Activated CD4-positive, alpha-beta T cell treated with anti-CD3 and anti-CD28 coated beads for 36 hours (primary cell): ENCODE measurements at regions not wholly inside any gene's neighbourhood (a gene's known extent, or its start where the extent isn't known, plus 50 kb on each side); places are given as distances from the start of the nearest gene placed in this dataset.

Source experiments
- ATAC-seq: fragments of 200-7000 bp; cut with Tn5 transposase; one replicate; pipeline ENCODE4 v1.10.0; 2021; ENCODE audit warnings: mild to moderate bottlenecking, moderate library complexity
- CTCF ChIA-PET: fragments of 350-600 bp; sonication (Branson Sonifier 250); formaldehyde crosslinking; loops from one replicate; lab custom pipeline; 2021; ENCODE audit warnings: antibody characterized with exemption; lab: Charles Lee
- POLR2A ChIA-PET: fragments of 350-600 bp; sonication (Branson Sonifier 250); formaldehyde crosslinking; loops from one replicate; lab custom pipeline; 2021; ENCODE audit warnings: antibody characterized with exemption, inconsistent platforms; lab: Charles Lee
- DNase-seq: peaks from one replicate; pipeline ENCODE4 v3.0.0-alpha.2; 2020
- H3K27ac Mint-ChIP-seq: one replicate; pipeline ENCODE4 v1.8.0; 2021; ENCODE audit warnings: mixed read lengths
- H3K27me3 Mint-ChIP-seq: one replicate; pipeline ENCODE4 v1.8.0; 2021; ENCODE audit warnings: mixed read lengths
- H3K36me3 Mint-ChIP-seq: one replicate; pipeline ENCODE4 v1.8.0; 2021; ENCODE audit warnings: low read depth, mixed read lengths
- H3K4me1 Mint-ChIP-seq: one replicate; pipeline ENCODE4 v1.8.0; 2021; ENCODE audit warnings: mixed read lengths
- H3K4me3 Mint-ChIP-seq: one replicate; pipeline ENCODE4 v1.8.0; 2021; ENCODE audit warnings: mild to moderate bottlenecking, moderate library complexity, mixed read lengths
- H3K9me3 Mint-ChIP-seq: one replicate; pipeline ENCODE4 v1.8.0; 2021; ENCODE audit warnings: low read depth, mixed read lengths
- intact Hi-C, 2 experiments: fragments of 100-400 bp; cut with DNase I in 1 of 2; cut with micrococcal nuclease in 1 of 2; formaldehyde crosslinking; loops; one replicate each; pipeline versions ENCODE4 v1.14.2 to v1.15.1; 2022 to 2024; cut with DNase I, micrococcal nuclease

- Mint-ChIP-seq H3K4me1 (no peaks in the 10 kb centered on the region), H3K9me3 (no peaks in the 10 kb centered on the region), H3K27me3 (peaks cover 2% of the 10 kb centered on the region), H3K36me3 (no peaks in the 10 kb centered on the region), H3K4me3 (no peak overlapping the region), H3K27ac (no peak overlapping the region)
- ChIA-PET CTCF (no interaction called here), POLR2A (interaction anchor here (0.6 kb wide), 1 partner anchor 91 kb away, joined by 3 read pairs; no protein-coding TSS in a partner anchor)
- no peak for DNase-seq
- intact Hi-C loops = no loop called here
- ATAC-seq = no peak
Measured at GRCh38 chr10:125217990-125218675, 57.8 kb upstream of the CTBP2 start.

DNA sequence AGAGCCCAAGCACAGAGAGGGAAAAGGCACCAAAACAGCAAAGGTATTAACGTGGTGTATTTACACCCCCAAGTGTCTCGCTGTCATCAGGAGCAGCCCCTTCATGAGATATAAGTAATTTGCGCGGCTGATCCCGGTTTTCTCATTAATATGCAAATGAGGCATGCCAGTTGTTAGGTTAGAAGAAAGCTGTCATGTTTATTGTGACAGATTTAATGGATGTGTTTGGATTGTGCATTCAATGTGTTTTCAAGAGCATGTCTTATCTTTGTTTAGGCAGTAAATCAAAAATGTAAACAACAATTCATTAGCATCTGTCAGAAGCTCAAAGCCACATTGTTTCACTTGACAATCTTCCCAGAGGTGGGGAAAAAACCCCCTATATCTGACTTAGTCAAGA lies 56.5 kb upstream of the CTBP2 start:
- no peak for ATAC-seq
- CTCF ChIA-PET = no interaction called here
- no peaks in the 10 kb centered on the region for H3K36me3 Mint-ChIP-seq
- no peaks in the 10 kb centered on the region for H3K9me3 Mint-ChIP-seq
- H3K27ac Mint-ChIP-seq = no peak overlapping the region
- H3K4me1 Mint-ChIP-seq = no peaks in the 10 kb centered on the region
- no peak overlapping the region for H3K4me3 Mint-ChIP-seq
- POLR2A ChIA-PET = no interaction called here
- no peak for DNase-seq
- peaks cover 2% of the 10 kb centered on the region for H3K27me3 Mint-ChIP-seq
- intact Hi-C loops = no loop called here

DNA sequence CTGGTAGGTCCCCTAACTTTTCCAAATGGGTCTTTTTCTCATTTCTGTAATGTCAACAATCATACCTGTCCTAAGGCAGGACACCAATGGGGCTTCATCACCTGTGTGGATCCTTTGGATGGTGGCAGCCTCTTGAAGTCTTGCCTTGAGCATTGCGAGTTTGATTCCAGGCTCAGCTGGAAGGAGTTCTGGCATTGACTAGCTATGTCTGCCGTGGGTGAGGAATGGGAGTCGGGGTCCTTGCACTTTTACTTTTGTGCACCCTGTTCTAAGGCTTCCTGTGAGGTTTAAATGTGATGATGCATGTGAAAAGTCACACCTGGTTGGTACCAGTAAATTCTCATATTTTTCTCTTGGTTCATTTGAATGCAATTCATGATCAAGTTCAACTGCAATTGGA lies 55.9 kb upstream of the CTBP2 start:
- H3K9me3 Mint-ChIP-seq = peaks cover 1% of the 10 kb centered on the region

GRCh38 chr10:125214283-125214570 lies 53.9 kb upstream of the CTBP2 start:
- Mint-ChIP-seq H3K9me3 (peaks cover 4% of the 10 kb centered on the region), H3K36me3 (no peaks in the 10 kb centered on the region), H3K4me1 (no peaks in the 10 kb centered on the region), H3K4me3 (no peak overlapping the region), H3K27me3 (peaks cover 2% of the 10 kb centered on the region), H3K27ac (no peak overlapping the region)
- intact Hi-C loops = no loop called here
- CTCF ChIA-PET = no interaction called here
- DNase-seq (no peak), ATAC-seq (no peak)
- POLR2A ChIA-PET = no interaction called here

More for the DNA sequence above, 55.9 kb upstream of the CTBP2 start:
- Mint-ChIP-seq H3K4me1 (no peaks in the 10 kb centered on the region), H3K27ac (no peak overlapping the region), H3K4me3 (no peak overlapping the region), H3K27me3 (peaks cover 2% of the 10 kb centered on the region), H3K36me3 (no peaks in the 10 kb centered on the region)
- intact Hi-C loops = no loop called here
- POLR2A ChIA-PET = no interaction called here
- no peak for DNase-seq
- no peak for ATAC-seq
- CTCF ChIA-PET = no interaction called here

DNA sequence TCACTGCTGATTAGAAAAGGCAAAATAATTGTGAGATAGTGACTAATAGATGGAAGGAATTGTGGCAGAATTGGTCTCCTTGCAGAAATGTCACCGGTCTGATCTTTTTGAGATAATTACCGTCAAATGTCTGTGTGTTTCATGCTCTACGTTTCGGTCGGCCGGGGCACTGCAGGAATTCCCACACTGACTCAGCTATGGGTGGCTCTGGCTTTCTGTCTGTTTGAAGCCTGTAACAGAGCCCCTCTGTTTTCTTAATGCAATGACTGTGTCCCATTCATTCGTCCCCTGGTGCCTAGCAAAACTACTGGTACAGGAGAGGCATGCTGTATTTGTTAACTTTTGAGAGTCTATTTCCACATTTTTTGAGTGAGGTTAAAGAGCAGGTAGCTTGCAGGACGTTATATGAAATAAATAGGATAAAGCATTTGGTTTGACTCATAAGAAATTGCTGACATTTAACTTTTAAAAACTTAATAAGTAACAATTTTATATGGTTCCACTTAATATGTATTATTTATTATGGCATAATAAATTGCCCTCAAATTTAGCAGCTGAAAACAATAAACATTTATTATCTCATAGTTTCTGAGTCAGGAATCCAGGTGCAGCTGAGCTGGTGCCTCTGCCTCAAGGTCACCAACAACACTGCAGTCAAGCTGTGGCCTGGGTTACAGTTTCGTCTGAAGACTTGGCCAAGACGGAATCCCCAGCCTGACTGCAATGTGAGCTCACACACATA lies 53.3 kb upstream of the CTBP2 start:
- Mint-ChIP-seq H3K9me3 (peaks cover 4% of the 10 kb centered on the region), H3K4me1 (no peaks in the 10 kb centered on the region), H3K27me3 (peaks cover 2% of the 10 kb centered on the region), H3K36me3 (no peaks in the 10 kb centered on the region), H3K4me3 (no peak overlapping the region), H3K27ac (no peak overlapping the region)
- ATAC-seq = no peak
- ChIA-PET CTCF (interaction anchor here (0.6 kb wide), 1 partner anchor 414 kb away, joined by 3 read pairs; no protein-coding TSS in a partner anchor), POLR2A (no interaction called here)
- intact Hi-C loops = no loop called here
- no peak for DNase-seq

DNA sequence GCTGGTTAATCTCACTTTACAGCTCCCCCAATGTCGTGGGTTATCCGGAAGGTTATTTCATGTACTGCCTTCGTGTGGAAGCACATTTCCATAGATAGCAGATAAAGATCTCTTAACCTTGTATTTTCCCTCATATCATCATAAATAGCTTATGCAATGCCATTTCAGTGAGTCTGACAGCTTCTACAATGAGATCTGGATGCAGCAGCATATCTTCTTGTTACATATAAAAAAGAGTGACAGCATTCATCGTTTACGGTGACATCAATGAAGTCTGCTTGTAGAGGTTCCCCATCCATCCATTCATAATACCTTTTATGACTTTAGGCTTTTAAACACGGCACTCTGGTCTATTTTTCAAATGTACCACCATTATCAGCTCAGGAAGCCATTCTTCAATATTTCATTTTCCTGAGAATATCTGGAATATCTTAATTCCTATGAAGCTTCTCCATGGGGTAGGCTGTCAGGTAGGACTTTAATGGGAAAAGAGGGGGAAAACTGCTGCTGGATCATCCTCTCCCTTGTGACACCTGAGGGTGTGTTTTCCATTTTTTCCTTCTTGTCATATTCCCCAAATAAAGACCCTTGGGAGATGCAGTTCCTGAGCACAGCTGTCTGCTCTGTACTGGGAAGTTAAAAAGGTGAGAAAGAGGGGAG lies 51.9 kb upstream of the CTBP2 start:
- ATAC-seq (no peak), DNase-seq (no peak)
- H3K36me3 Mint-ChIP-seq = no peaks in the 10 kb centered on the region
- no peak overlapping the region for H3K27ac Mint-ChIP-seq
- POLR2A ChIA-PET = no interaction called here
- H3K4me1 Mint-ChIP-seq = no peaks in the 10 kb centered on the region
- CTCF ChIA-PET = no interaction called here
- H3K9me3 Mint-ChIP-seq = peaks cover 4% of the 10 kb centered on the region
- no peaks in the 10 kb centered on the region for H3K27me3 Mint-ChIP-seq
- intact Hi-C loops = no loop called here
- H3K4me3 Mint-ChIP-seq = no peak overlapping the region
